Fibroblast of skin of right biceps (primary cell): ENCODE measurements at regions not wholly inside any gene's neighbourhood (a gene's known extent, or its start where the extent isn't known, plus 50 kb on each side); places are given as distances from the start of the nearest gene placed in this dataset.

Experiments
- DNase-seq: peaks from one replicate; pipeline ENCODE4 v3.0.0-alpha.2; 2013

- DNase-seq = no peak
Observed at GRCh38 chr15:93517176-93517575, 428.2 kb upstream of the RGMA start.

- DNase-seq = peak; percentile 63
Observed at GRCh38 chr15:93515256-93516051, 426.4 kb upstream of the RGMA start.

GRCh38 chr15:93506646-93507045 lies 417.6 kb upstream of the RGMA start:
- no peak for DNase-seq

- no peak for DNase-seq
Observed at GRCh38 chr15:93505506-93505905, 416.5 kb upstream of the RGMA start.

GRCh38 chr15:93501946-93502345 lies 412.9 kb upstream of the RGMA start:
- DNase-seq = peak; percentile 38

- DNase-seq = no peak
Observed at GRCh38 chr15:93500155-93500554, 411.1 kb upstream of the RGMA start.

GRCh38 chr15:93497291-93497690 lies 408.3 kb upstream of the RGMA start:
- DNase-seq = peak; percentile 69

- no peak for DNase-seq
Observed at GRCh38 chr15:93496888-93497287, 407.9 kb upstream of the RGMA start.

- DNase-seq = peak; percentile 13
Observed at GRCh38 chr15:93495799-93496637, 407.0 kb upstream of the RGMA start.

GRCh38 chr15:93493172-93493571 lies 404.2 kb upstream of the RGMA start:
- DNase-seq = no peak

GRCh38 chr15:93491291-93491690 lies 402.3 kb upstream of the RGMA start:
- no peak for DNase-seq

- DNase-seq = no peak
Observed at GRCh38 chr15:93488296-93488713, 399.3 kb upstream of the RGMA start.

GRCh38 chr15:93486407-93487117 lies 397.6 kb upstream of the RGMA start:
- no peak for DNase-seq

- DNase-seq = no peak
Observed at GRCh38 chr15:93485438-93486327, 396.7 kb upstream of the RGMA start.

GRCh38 chr15:93483923-93484322 lies 394.9 kb upstream of the RGMA start:
- no peak for DNase-seq

- DNase-seq = no peak
Observed at GRCh38 chr15:93482731-93483130, 393.7 kb upstream of the RGMA start.

- no peak for DNase-seq
Observed at GRCh38 chr15:93479715-93480114, 390.7 kb upstream of the RGMA start.

GRCh38 chr15:93478947-93479346 lies 389.9 kb upstream of the RGMA start:
- no peak for DNase-seq

GRCh38 chr15:93477721-93478120 lies 388.7 kb upstream of the RGMA start:
- no peak for DNase-seq

GRCh38 chr15:93477188-93477587 lies 388.2 kb upstream of the RGMA start:
- DNase-seq = no peak

GRCh38 chr15:93476491-93477177 lies 387.6 kb upstream of the RGMA start:
- DNase-seq = no peak

- DNase-seq = no peak
Observed at GRCh38 chr15:93474728-93475127, 385.7 kb upstream of the RGMA start.
